Activated T-cell treated with anti-CD3 and anti-CD28 coated beads, Interleukin-2, amount 50 U/mL, for 24 hours (primary cell): ENCODE measurements at regions not wholly inside any gene's neighbourhood (a gene's known extent, or its start where the extent isn't known, plus 50 kb on each side); places are given as distances from the start of the nearest gene placed in this dataset.

Experiments
- DNase-seq: peaks from one replicate; pipeline ENCODE4 v3.0.0-alpha.2; 2020
- H3K27ac Mint-ChIP-seq: 2 replicates; pipeline ENCODE4 v1.8.0; 2020; ENCODE audit warnings: mild to moderate bottlenecking, mixed read lengths
- H3K27me3 Mint-ChIP-seq: 2 replicates; pipeline ENCODE4 v1.8.0; 2020; ENCODE audit warnings: mixed read lengths
- H3K36me3 Mint-ChIP-seq: 2 replicates; pipeline ENCODE4 v1.8.0; 2020; ENCODE audit warnings: low read depth, mixed read lengths
- H3K4me1 Mint-ChIP-seq: 2 replicates; pipeline ENCODE4 v1.8.0; 2020; ENCODE audit warnings: low read depth, mixed read lengths
- H3K4me3 Mint-ChIP-seq: 2 replicates; pipeline ENCODE4 v1.8.0; 2020; ENCODE audit warnings: mild to moderate bottlenecking, moderate library complexity, mixed read lengths
- H3K9me3 Mint-ChIP-seq: 2 replicates; pipeline ENCODE4 v1.8.0; 2020; ENCODE audit warnings: mixed read lengths

DNA sequence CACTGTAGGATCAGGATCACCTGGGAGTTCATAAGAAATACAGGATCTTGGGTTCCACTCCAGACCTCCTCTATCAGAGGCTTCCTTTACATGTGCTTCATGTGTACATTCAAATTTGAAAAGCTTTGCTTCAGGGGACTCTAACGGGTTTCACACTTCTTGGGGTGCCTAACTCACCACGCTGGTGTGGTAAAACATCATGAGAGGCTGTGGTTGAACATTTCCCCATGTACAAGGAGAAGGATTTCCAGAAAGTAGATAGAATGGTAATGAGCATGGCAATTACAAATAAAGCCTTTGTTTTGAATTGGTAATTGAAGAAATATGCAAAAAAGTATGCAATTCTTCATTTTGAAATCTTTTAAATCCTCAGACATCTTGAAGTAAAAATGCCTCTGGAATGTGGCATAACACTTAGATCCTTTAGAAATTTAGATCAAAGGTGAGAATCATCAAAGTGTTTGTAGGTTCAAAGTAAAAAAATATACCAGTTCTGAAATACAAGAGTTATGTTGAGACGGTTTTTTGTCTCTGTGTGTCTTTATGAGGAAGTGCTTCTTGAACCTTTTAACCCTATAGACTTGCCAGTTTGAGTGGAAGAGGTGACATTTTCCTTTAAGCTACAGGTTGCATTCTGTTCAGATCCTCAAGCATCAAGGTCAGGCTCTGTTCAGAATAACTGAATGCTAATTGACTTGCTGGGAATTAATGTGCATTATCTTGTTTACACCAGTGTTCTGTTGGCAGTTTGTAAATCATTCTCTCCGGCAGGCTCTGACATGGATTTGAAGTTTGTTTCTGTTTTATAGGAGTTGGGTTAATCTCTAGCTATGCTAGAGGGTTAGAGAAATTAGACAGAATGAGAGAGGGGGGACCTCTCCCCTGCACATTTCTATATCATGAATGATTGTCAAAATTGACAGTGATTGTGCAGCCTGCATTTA lies 415.3 kb downstream of the MAN2A1 start:
- no peaks in the 10 kb centered on the region for H3K9me3 Mint-ChIP-seq
- H3K27me3 Mint-ChIP-seq = peaks cover 17% of the 10 kb centered on the region
- no peak overlapping the region for H3K4me3 Mint-ChIP-seq
- DNase-seq = no peak
- H3K4me1 Mint-ChIP-seq = peaks cover 38% of the 10 kb centered on the region
- H3K36me3 Mint-ChIP-seq = no peaks in the 10 kb centered on the region
- no peak overlapping the region for H3K27ac Mint-ChIP-seq

- Mint-ChIP-seq H3K4me3 (no peak overlapping the region), H3K27me3 (peaks cover 17% of the 10 kb centered on the region), H3K27ac (no peak overlapping the region), H3K36me3 (no peaks in the 10 kb centered on the region), H3K4me1 (peaks cover 38% of the 10 kb centered on the region), H3K9me3 (no peaks in the 10 kb centered on the region)
- no peak for DNase-seq
Measured at GRCh38 chr5:110105692-110106091, 416.0 kb downstream of the MAN2A1 start.

- Mint-ChIP-seq H3K27me3 (peaks cover 17% of the 10 kb centered on the region), H3K4me3 (no peak overlapping the region)
Measured at GRCh38 chr5:110106750-110107149, 417.0 kb downstream of the MAN2A1 start.

DNA sequence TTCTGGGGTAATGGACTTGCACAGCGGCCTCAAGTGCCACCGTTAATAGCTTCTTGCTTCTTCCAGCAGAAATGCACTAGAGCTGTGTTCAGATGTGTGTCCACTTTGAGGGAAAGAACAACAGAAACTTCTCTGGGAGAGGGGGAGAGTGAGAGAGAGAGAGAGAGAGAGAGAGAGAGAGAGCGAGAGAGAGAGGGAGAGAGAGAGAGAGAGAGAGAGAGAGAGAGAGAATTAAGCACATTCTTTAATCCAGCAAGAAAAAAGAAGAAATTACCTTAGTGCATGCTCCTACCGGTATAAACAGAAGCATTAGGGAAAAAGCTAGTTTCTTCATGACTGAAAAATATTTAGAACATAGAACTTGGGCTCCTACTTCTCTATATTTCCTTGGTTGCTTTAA lies 418.8 kb downstream of the MAN2A1 start:
- Mint-ChIP-seq H3K27ac (no peak overlapping the region), H3K27me3 (peaks cover 16% of the 10 kb centered on the region), H3K36me3 (no peaks in the 10 kb centered on the region), H3K9me3 (no peaks in the 10 kb centered on the region), H3K4me3 (no peak overlapping the region), H3K4me1 (peaks cover 37% of the 10 kb centered on the region)
- DNase-seq = no peak

More at GRCh38 chr5:110106750-110107149, 417.0 kb downstream of the MAN2A1 start:
- Mint-ChIP-seq H3K27ac (no peak overlapping the region), H3K4me1 (peaks cover 38% of the 10 kb centered on the region), H3K9me3 (no peaks in the 10 kb centered on the region), H3K36me3 (no peaks in the 10 kb centered on the region)
- DNase-seq = no peak

DNA sequence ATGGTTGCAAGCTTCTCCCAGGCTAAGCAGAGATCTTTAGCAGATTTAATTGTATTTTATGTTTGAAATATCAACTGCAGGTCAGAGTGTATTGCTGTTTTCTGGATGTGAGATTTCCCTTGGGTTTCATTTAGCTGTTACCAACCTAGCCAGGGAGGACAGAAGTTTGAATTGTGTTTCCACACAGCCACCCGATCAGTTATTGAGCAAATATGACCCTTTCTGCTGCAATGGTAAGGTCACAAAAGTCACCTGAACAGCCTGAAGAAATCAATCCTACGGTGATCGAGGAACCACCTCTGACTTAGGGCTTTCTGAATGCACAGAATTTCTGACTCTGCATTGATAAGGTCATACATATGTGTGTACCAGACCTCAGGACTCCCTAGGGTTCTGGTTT lies 419.9 kb downstream of the MAN2A1 start:
- Mint-ChIP-seq H3K36me3 (no peaks in the 10 kb centered on the region), H3K27me3 (peaks cover 11% of the 10 kb centered on the region), H3K4me1 (peaks cover 26% of the 10 kb centered on the region), H3K4me3 (no peak overlapping the region), H3K27ac (no peak overlapping the region), H3K9me3 (no peaks in the 10 kb centered on the region)
- no peak for DNase-seq

DNA sequence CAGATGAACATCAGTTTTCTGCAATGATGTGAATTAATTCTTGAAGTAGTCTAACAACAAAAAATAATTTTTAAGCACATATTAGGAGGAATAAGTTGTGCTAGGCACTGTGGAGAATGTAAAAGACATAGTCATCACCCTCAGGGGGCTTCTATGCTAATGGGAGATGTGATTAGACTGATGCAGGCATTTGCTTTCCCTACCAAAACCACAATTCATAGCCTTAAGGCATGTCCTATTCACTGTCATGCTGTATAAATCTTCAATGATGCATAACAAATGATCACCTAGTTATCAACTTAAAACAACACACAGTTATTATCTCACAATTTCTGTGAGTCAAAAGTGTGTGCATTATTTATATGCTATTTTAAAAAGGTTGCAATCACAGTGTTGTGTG lies 422.6 kb downstream of the MAN2A1 start:
- no peaks in the 10 kb centered on the region for H3K36me3 Mint-ChIP-seq
- H3K4me3 Mint-ChIP-seq = no peak overlapping the region
- peaks cover 2% of the 10 kb centered on the region for H3K27me3 Mint-ChIP-seq
- H3K27ac Mint-ChIP-seq = no peak overlapping the region
- no peak for DNase-seq
- H3K9me3 Mint-ChIP-seq = peaks cover 9% of the 10 kb centered on the region
- peaks cover 5% of the 10 kb centered on the region for H3K4me1 Mint-ChIP-seq

DNA sequence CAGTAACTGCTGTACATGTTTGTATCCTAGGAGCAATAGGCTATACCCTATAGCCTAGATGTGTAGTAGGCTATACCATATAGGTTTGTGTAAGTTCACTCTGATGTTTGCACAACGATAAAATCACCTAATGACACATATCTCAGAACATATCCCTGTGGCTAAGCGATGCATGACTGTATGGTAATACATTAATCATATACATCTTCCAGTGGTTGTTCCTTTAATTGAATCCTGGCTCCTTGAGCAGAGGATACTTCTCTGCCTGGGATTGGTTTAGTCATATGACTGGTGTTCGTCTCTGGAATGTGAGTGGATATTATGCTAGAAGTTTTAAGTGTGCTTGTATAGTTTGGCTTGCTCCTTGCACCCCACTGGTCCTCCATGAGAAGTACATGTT lies 425.8 kb downstream of the MAN2A1 start:
- no peak overlapping the region for H3K27ac Mint-ChIP-seq
- H3K9me3 Mint-ChIP-seq = peaks cover 21% of the 10 kb centered on the region
- H3K36me3 Mint-ChIP-seq = no peaks in the 10 kb centered on the region
- no peaks in the 10 kb centered on the region for H3K27me3 Mint-ChIP-seq
- no peak overlapping the region for H3K4me3 Mint-ChIP-seq
- no peak for DNase-seq
- H3K4me1 Mint-ChIP-seq = no peaks in the 10 kb centered on the region

- Mint-ChIP-seq H3K9me3 (peaks cover 21% of the 10 kb centered on the region), H3K27ac (no peak overlapping the region), H3K4me3 (no peak overlapping the region), H3K36me3 (no peaks in the 10 kb centered on the region), H3K27me3 (no peaks in the 10 kb centered on the region), H3K4me1 (no peaks in the 10 kb centered on the region)
- no peak for DNase-seq
Measured at GRCh38 chr5:110116539-110116938, 426.8 kb downstream of the MAN2A1 start.

DNA sequence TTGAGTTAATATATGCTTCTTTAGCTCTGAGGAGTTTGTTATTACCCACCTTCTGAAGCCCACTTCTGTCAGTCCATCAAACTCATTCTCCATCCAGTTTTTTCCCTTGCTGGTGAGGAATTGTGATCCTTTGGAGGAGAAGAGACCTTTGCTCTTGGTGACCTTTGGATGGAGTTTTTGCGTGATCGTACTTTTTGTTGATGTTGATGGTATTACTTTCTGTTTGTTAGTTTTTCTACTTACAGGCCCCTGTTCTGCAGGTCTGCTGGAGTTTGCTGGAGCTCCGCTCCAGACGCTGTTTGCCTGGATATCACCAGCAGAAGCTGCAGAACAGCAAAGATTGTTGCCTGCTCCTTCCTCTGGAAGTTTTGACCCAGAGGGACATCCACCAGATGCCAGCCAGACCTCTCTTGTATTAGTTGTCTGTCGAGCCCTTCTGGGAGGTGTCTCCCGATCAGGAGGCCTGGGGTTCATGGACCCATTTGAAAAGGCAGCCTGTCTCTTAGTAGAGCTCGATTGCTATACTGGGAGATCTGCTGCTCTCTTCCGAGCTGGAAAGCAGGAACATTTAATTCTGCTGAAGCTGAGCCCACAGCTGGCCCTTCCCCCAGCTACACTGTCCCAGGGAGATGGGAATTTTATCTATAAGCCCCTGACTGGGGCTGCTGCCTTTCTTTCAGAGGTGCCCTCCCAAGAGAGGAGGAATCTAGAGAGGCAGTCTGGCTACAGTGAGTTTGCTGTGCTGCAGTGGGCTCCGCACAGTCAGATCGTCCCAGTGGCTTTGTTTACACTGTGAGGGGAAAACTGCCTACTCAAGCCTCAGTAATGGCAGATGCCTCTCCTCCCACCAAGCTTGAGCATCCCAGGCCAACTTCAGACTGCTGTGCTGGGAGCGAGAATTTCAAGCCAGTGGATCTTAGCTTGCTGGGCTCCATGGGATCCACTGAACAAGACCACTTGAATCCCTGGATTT lies 445.5 kb downstream of the MAN2A1 start:
- peaks cover 15% of the 10 kb centered on the region for H3K9me3 Mint-ChIP-seq
- no peaks in the 10 kb centered on the region for H3K4me1 Mint-ChIP-seq
- H3K36me3 Mint-ChIP-seq = peaks cover 2% of the 10 kb centered on the region
- no peak for DNase-seq
- no peaks in the 10 kb centered on the region for H3K27me3 Mint-ChIP-seq
- H3K27ac Mint-ChIP-seq = no peak overlapping the region
- H3K4me3 Mint-ChIP-seq = no peak overlapping the region

DNA sequence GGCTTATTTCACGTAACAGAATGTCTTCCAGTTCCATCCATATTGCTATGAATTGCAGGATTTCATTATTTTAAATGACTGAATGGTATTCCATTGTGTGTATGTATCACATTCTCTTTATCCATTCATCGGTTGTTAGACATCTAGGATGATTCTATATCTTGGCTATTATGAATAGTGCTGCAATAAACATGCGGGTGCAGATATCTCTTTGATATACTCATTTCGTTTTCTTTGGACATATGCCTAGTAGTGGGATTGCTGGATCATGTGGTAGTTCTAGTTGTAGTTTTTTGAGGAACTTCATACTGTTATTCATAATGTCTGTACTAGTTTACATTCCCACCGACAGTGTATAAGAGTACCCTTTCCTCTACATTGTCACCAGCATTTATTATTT lies 460.5 kb downstream of the MAN2A1 start:
- Mint-ChIP-seq H3K4me1 (peaks cover 4% of the 10 kb centered on the region), H3K4me3 (no peak overlapping the region), H3K27ac (no peak overlapping the region), H3K27me3 (no peaks in the 10 kb centered on the region), H3K9me3 (no peaks in the 10 kb centered on the region), H3K36me3 (no peaks in the 10 kb centered on the region)
- no peak for DNase-seq

- H3K4me3 Mint-ChIP-seq = no peak overlapping the region
- DNase-seq = no peak
Measured at GRCh38 chr5:110159202-110159601, 469.5 kb downstream of the MAN2A1 start.

GRCh38 chr5:110161162-110161561 lies 471.4 kb downstream of the MAN2A1 start:
- H3K4me3 Mint-ChIP-seq = no peak overlapping the region
- H3K27ac Mint-ChIP-seq = no peak overlapping the region
- H3K27me3 Mint-ChIP-seq = no peaks in the 10 kb centered on the region
- no peaks in the 10 kb centered on the region for H3K4me1 Mint-ChIP-seq
- no peaks in the 10 kb centered on the region for H3K36me3 Mint-ChIP-seq
- no peaks in the 10 kb centered on the region for H3K9me3 Mint-ChIP-seq
- DNase-seq = no peak

More at GRCh38 chr5:110159202-110159601, 469.5 kb downstream of the MAN2A1 start:
- H3K27me3 Mint-ChIP-seq = no peaks in the 10 kb centered on the region
- H3K4me1 Mint-ChIP-seq = no peaks in the 10 kb centered on the region
- H3K9me3 Mint-ChIP-seq = no peaks in the 10 kb centered on the region
- no peaks in the 10 kb centered on the region for H3K36me3 Mint-ChIP-seq
- no peak overlapping the region for H3K27ac Mint-ChIP-seq

DNA sequence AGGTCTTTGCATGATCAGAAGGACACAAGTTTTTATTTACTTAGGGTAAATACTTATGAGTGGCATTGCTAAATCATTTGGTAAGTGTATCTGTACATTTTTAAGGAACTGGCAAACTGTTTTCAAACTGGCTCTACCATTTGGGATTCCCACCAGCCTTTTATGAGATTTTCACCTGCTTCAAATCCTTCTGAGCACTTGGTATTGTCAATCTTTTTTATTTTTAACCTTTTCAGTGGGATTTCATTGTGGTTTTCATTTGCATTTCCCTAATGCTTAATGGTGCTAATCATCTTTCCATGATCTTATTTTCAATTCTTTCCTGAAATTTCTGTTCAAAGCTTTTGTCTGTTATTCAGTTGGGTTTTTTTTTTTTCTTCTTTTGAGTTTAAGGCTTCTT lies 475.6 kb downstream of the MAN2A1 start:
- DNase-seq = no peak
- Mint-ChIP-seq H3K27ac (no peak overlapping the region), H3K27me3 (no peaks in the 10 kb centered on the region), H3K36me3 (no peaks in the 10 kb centered on the region), H3K9me3 (peaks cover 4% of the 10 kb centered on the region), H3K4me3 (no peak overlapping the region), H3K4me1 (no peaks in the 10 kb centered on the region)

- no peak for DNase-seq
- Mint-ChIP-seq H3K4me3 (no peak overlapping the region), H3K9me3 (peaks cover 12% of the 10 kb centered on the region), H3K4me1 (no peaks in the 10 kb centered on the region), H3K36me3 (no peaks in the 10 kb centered on the region), H3K27me3 (no peaks in the 10 kb centered on the region), H3K27ac (no peak overlapping the region)
Measured at GRCh38 chr5:110167384-110167783, 477.7 kb downstream of the MAN2A1 start.
